ENCODE measurements at regions not wholly inside any gene's neighbourhood (a gene's known extent, or its start where the extent isn't known, plus 50 kb on each side); places are given as distances from the start of the nearest gene placed in this dataset.

- H3K27ac ChIP-seq: no peak overlapping the region
These were observed 156.4 kb downstream of the ST8SIA4 start for GRCh38 chr5:100746730-100747129.

GRCh38 chr5:100749771-100750284 is 153.3 kb downstream of the ST8SIA4 start:
- H3K27me3 Mint-ChIP-seq (ENCODE audit: insufficient read depth, low read depth): no peaks in the 10 kb centered on the region
- Histone ChIP-seq H3F3A (ENCODE audit: low read depth) (no peaks in the 10 kb centered on the region), H3K4me1 (no peaks in the 10 kb centered on the region), H3K36me3 (no peaks in the 10 kb centered on the region), H3K27ac (no peak overlapping the region), H3K4me2 (no peak overlapping the region), H2AFZ (replicated peaks) (no peak overlapping the region), H3K9ac (no peak overlapping the region), H3K27me3 (no peaks in the 10 kb centered on the region), H3K9me3 (ENCODE audit: low read depth) (no peaks in the 10 kb centered on the region), H3K79me2 (ENCODE audit: low read depth) (no peaks in the 10 kb centered on the region), H4K20me1 (ENCODE audit: low read depth) (no peaks in the 10 kb centered on the region), H3K4me3 (no peak overlapping the region)
- no peak overlapping the region for H3K27ac Mint-ChIP-seq
- no peaks in the 10 kb centered on the region for H3K36me3 Mint-ChIP-seq
- H3K4me3 Mint-ChIP-seq: no peak overlapping the region
- no peak for TF ChIP-seq EZH2 (IDR thresholded peaks at IDR 0.05)
- TF ChIP-seq, protein P1, sequence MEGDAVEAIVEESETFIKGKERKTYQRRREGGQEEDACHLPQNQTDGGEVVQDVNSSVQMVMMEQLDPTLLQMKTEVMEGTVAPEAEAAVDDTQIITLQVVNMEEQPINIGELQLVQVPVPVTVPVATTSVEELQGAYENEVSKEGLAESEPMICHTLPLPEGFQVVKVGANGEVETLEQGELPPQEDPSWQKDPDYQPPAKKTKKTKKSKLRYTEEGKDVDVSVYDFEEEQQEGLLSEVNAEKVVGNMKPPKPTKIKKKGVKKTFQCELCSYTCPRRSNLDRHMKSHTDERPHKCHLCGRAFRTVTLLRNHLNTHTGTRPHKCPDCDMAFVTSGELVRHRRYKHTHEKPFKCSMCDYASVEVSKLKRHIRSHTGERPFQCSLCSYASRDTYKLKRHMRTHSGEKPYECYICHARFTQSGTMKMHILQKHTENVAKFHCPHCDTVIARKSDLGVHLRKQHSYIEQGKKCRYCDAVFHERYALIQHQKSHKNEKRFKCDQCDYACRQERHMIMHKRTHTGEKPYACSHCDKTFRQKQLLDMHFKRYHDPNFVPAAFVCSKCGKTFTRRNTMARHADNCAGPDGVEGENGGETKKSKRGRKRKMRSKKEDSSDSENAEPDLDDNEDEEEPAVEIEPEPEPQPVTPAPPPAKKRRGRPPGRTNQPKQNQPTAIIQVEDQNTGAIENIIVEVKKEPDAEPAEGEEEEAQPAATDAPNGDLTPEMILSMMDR (IDR thresholded peaks at IDR 0.05): no peak
- no peak for TF ChIP-seq EZH2phosphoT487 (IDR thresholded peaks at IDR 0.05)
- H3K4me1 Mint-ChIP-seq: peaks cover 12% of the 10 kb centered on the region
- DNase-seq (ENCODE audit: low spot score): no peak
- H3K9me3 Mint-ChIP-seq: no peaks in the 10 kb centered on the region

More at GRCh38 chr5:100746730-100747129, 156.4 kb downstream of the ST8SIA4 start:
- Histone ChIP-seq H3K4me3 (no peak overlapping the region), H3K27me3 (no peaks in the 10 kb centered on the region), H4K20me1 (ENCODE audit: low read depth) (no peaks in the 10 kb centered on the region), H3K9ac (no peak overlapping the region), H2AFZ (replicated peaks) (no peak overlapping the region), H3K4me1 (no peaks in the 10 kb centered on the region), H3F3A (ENCODE audit: low read depth) (no peaks in the 10 kb centered on the region), H3K36me3 (no peaks in the 10 kb centered on the region), H3K4me2 (no peak overlapping the region), H3K79me2 (ENCODE audit: low read depth) (no peaks in the 10 kb centered on the region), H3K9me3 (ENCODE audit: low read depth) (no peaks in the 10 kb centered on the region)
- DNase-seq (ENCODE audit: low spot score): no peak
- peaks cover 12% of the 10 kb centered on the region for H3K4me1 Mint-ChIP-seq
- H3K4me3 Mint-ChIP-seq: no peak overlapping the region
- TF ChIP-seq, protein P1 (IDR thresholded peaks at IDR 0.05): no peak
- TF ChIP-seq EZH2phosphoT487 (IDR thresholded peaks at IDR 0.05): no peak
- no peaks in the 10 kb centered on the region for H3K9me3 Mint-ChIP-seq
- H3K36me3 Mint-ChIP-seq: no peaks in the 10 kb centered on the region
- no peaks in the 10 kb centered on the region for H3K27me3 Mint-ChIP-seq (ENCODE audit: insufficient read depth, low read depth)
- no peak overlapping the region for H3K27ac Mint-ChIP-seq

GRCh38 chr5:100755435-100755834 is 147.6 kb downstream of the ST8SIA4 start:
- Mint-ChIP-seq H3K9me3 (no peaks in the 10 kb centered on the region), H3K27ac (no peak overlapping the region), H3K27me3 (ENCODE audit: insufficient read depth, low read depth) (no peaks in the 10 kb centered on the region), H3K4me1 (peaks cover 15% of the 10 kb centered on the region), H3K4me3 (no peak overlapping the region), H3K36me3 (no peaks in the 10 kb centered on the region)
- Histone ChIP-seq H3K4me1 (no peaks in the 10 kb centered on the region), H3K4me2 (no peak overlapping the region), H3K9me3 (ENCODE audit: low read depth) (no peaks in the 10 kb centered on the region), H3K9ac (no peak overlapping the region), H2AFZ (replicated peaks) (no peak overlapping the region), H3F3A (ENCODE audit: low read depth) (no peaks in the 10 kb centered on the region), H3K79me2 (ENCODE audit: low read depth) (no peaks in the 10 kb centered on the region), H3K27me3 (no peaks in the 10 kb centered on the region), H3K27ac (no peak overlapping the region), H3K36me3 (no peaks in the 10 kb centered on the region), H3K4me3 (no peak overlapping the region), H4K20me1 (ENCODE audit: low read depth) (no peaks in the 10 kb centered on the region)
- no peak for TF ChIP-seq EZH2phosphoT487 (IDR thresholded peaks at IDR 0.05)
- no peak for TF ChIP-seq EZH2 (IDR thresholded peaks at IDR 0.05)
- TF ChIP-seq, protein P1 (IDR thresholded peaks at IDR 0.05): no peak
- DNase-seq (ENCODE audit: low spot score): no peak

Measured in neural progenitor cell (in vitro differentiated cells).